ENCODE measurements at regions not wholly inside any gene's neighbourhood (a gene's known extent, or its start where the extent isn't known, plus 50 kb on each side); places are given as distances from the start of the nearest gene placed in this dataset.
"Not testable (repeated sequence)": the region's sequence is repeated elsewhere in the genome, so short reads cannot be mapped to it uniquely, and the experiment has no call there.

GRCh38 chr1:29406814-29407213 is 170.5 kb downstream of the PTPRU start:
- DNase-seq (ENCODE audit: low read depth, low spot score): no peak

GRCh38 chr1:29400203-29400602 is 163.9 kb downstream of the PTPRU start:
- not testable (repeated sequence) for DNase-seq (ENCODE audit: low read depth, low spot score)

- DNase-seq (ENCODE audit: low read depth, low spot score): no peak
Observed at GRCh38 chr1:29399465-29399864, 163.1 kb downstream of the PTPRU start.

- no peak for DNase-seq (ENCODE audit: low read depth, low spot score)
Observed at GRCh38 chr1:29398431-29398830, 162.1 kb downstream of the PTPRU start.

GRCh38 chr1:29397981-29398380 is 161.7 kb downstream of the PTPRU start:
- DNase-seq (ENCODE audit: low read depth, low spot score): no peak

- no peak for DNase-seq (ENCODE audit: low read depth, low spot score)
Observed at GRCh38 chr1:29397256-29397590, 160.9 kb downstream of the PTPRU start.

- DNase-seq (ENCODE audit: low read depth, low spot score): no peak
Observed at GRCh38 chr1:29396438-29397255, 160.3 kb downstream of the PTPRU start.

GRCh38 chr1:29395736-29396437 is 159.6 kb downstream of the PTPRU start:
- no peak for DNase-seq (ENCODE audit: low read depth, low spot score)

GRCh38 chr1:29394521-29395225 is 158.4 kb downstream of the PTPRU start:
- no peak for DNase-seq (ENCODE audit: low read depth, low spot score)

- DNase-seq (ENCODE audit: low read depth, low spot score): no peak
Observed at GRCh38 chr1:29393451-29393826, 157.1 kb downstream of the PTPRU start.

- no peak for DNase-seq (ENCODE audit: low read depth, low spot score)
Observed at GRCh38 chr1:29392486-29393450, 156.4 kb downstream of the PTPRU start.

- no peak for DNase-seq (ENCODE audit: low read depth, low spot score)
Observed at GRCh38 chr1:29392036-29392435, 155.7 kb downstream of the PTPRU start.

- DNase-seq (ENCODE audit: low read depth, low spot score): no peak
Observed at GRCh38 chr1:29391362-29391880, 155.1 kb downstream of the PTPRU start.

- no peak for DNase-seq (ENCODE audit: low read depth, low spot score)
Observed at GRCh38 chr1:29390491-29391361, 154.4 kb downstream of the PTPRU start.

- DNase-seq (ENCODE audit: low read depth, low spot score): no peak
Observed at GRCh38 chr1:29390075-29390474, 153.8 kb downstream of the PTPRU start.

- DNase-seq (ENCODE audit: low read depth, low spot score): no peak
Observed at GRCh38 chr1:29389533-29390041, 153.3 kb downstream of the PTPRU start.

- DNase-seq (ENCODE audit: low read depth, low spot score): no peak
Observed at GRCh38 chr1:29388884-29389283, 152.6 kb downstream of the PTPRU start.

GRCh38 chr1:29388170-29388569 is 151.8 kb downstream of the PTPRU start:
- no peak for DNase-seq (ENCODE audit: low read depth, low spot score)

GRCh38 chr1:29387210-29387609 is 150.9 kb downstream of the PTPRU start:
- DNase-seq (ENCODE audit: low read depth, low spot score): no peak

GRCh38 chr1:29386453-29386852 is 150.1 kb downstream of the PTPRU start:
- DNase-seq (ENCODE audit: low read depth, low spot score): not testable (repeated sequence)
